ENCODE measurements at regions not wholly inside any gene's neighbourhood (a gene's known extent, or its start where the extent isn't known, plus 50 kb on each side); places are given as distances from the start of the nearest gene placed in this dataset.

DNA sequence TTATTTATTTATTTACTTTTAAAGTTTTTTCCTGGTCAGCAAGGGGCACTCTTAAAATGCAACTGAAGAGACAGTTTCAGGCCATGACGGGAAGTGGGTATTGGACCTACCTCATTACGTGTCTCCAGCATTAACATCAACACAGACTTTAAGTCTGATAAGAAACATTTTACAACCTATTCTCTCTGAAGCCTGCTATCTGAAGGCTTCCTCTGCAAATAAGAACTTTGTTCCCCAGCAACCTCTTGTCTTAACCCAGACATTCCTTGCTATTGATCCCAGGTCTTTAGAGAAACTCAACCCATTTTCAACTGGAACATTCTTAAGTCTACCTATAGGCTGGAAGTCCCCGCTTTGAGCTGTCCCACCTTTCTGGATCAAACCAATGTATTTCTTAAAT is 258.3 kb upstream of the TMPRSS15 start:
- TF ChIP-seq, protein P1, sequence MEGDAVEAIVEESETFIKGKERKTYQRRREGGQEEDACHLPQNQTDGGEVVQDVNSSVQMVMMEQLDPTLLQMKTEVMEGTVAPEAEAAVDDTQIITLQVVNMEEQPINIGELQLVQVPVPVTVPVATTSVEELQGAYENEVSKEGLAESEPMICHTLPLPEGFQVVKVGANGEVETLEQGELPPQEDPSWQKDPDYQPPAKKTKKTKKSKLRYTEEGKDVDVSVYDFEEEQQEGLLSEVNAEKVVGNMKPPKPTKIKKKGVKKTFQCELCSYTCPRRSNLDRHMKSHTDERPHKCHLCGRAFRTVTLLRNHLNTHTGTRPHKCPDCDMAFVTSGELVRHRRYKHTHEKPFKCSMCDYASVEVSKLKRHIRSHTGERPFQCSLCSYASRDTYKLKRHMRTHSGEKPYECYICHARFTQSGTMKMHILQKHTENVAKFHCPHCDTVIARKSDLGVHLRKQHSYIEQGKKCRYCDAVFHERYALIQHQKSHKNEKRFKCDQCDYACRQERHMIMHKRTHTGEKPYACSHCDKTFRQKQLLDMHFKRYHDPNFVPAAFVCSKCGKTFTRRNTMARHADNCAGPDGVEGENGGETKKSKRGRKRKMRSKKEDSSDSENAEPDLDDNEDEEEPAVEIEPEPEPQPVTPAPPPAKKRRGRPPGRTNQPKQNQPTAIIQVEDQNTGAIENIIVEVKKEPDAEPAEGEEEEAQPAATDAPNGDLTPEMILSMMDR (IDR thresholded peaks at IDR 0.05; ENCODE audit: low read length) = no peak
- TF ChIP-seq EZH2phosphoT487 (IDR thresholded peaks at IDR 0.05; ENCODE audit: low read length) = no peak
- TF ChIP-seq EZH2 (optimal IDR thresholded peaks at IDR 0.05; ENCODE audit: low read depth, low read length) = no peak

Measured in MM.1S (cell line).